Colonic mucosa (tissue), 4 donors: ENCODE measurements at regions not wholly inside any gene's neighbourhood (a gene's known extent, or its start where the extent isn't known, plus 50 kb on each side); places are given as distances from the start of the nearest gene placed in this dataset.
"Not testable (repeated sequence)": the region's sequence is repeated elsewhere in the genome, so short reads cannot be mapped to it uniquely, and the experiment has no call there.

ENCODE experiments used
- DNase-seq: peaks from one replicate; pipeline ENCODE4 v3.0.0-alpha.2; 2020
- H3K27ac ChIP-seq: fragments of 200-600 bp; one replicate; pipeline ENCODE4 v1.8.0; 2021
- H3K27me3 ChIP-seq: fragments of 200-600 bp; one replicate; pipeline ENCODE4 v1.8.0; 2021
- H3K36me3 ChIP-seq: fragments of 200-600 bp; one replicate; pipeline ENCODE4 v1.8.0; 2021
- H3K4me1 ChIP-seq: fragments of 200-600 bp; one replicate; pipeline ENCODE4 v1.8.0; 2021; ENCODE audit warnings: mild to moderate bottlenecking
- H3K4me3 ChIP-seq: fragments of 200-600 bp; one replicate; pipeline ENCODE4 v1.8.0; 2021
- H3K9ac ChIP-seq, 2 donors: one replicate each; pipeline ENCODE4 v1.7.0; 2013; ENCODE audit warnings: control low read depth in 2 of 2, low read depth in 2 of 2, low read length in 2 of 2
- H3K9me3 ChIP-seq: fragments of 200-600 bp; one replicate; pipeline ENCODE4 v1.8.0; 2021
- intact Hi-C: fragments of 100-400 bp; cut with DNase I; formaldehyde crosslinking; loops from one replicate; pipeline ENCODE4 v1.14.1; 2022
- TF ChIP-seq, protein P1 (sequence below): fragments of 200-600 bp; IDR thresholded peaks from one replicate; pipeline ENCODE4 v1.8.0; 2022; ENCODE audit warnings: antibody characterized with exemption, mild to moderate bottlenecking
- donor health status: healthy.
- donor health status: DM: no; HTN: no; CAD: no.
- donor health status: DM: no; HTN: no; CAD: no.

DNA sequence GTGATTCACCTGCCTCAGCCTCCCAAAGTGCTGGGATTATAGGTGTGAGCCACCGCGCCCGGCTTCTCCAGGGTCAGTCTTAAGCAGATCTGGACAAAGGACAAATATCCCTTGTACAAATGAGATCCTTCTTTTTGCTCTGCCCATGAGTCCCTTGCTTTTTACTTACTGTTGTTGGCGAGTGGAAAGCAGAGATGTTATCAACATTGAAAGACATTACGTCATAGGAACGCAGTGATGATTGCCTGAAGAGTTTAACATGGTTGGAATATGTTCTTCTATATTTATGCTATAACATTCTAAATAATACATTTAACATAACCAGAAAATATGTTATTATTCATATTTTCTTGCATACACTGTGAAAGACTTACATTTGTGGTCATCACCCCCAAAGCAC is 644.3 kb upstream of the LRRN3 start:
- no peaks in the 10 kb centered on the region for H3K4me1 ChIP-seq
- intact Hi-C loops: no loop called here
- no peaks in the 10 kb centered on the region for H3K9me3 ChIP-seq
- no peak overlapping the region for H3K27ac ChIP-seq
- DNase-seq: no peak
- H3K4me3 ChIP-seq: no peak overlapping the region
- no peaks in the 10 kb centered on the region for H3K36me3 ChIP-seq
- no peaks in the 10 kb centered on the region for H3K27me3 ChIP-seq
- H3K9ac ChIP-seq: no peak overlapping the region
- TF ChIP-seq, protein P1, sequence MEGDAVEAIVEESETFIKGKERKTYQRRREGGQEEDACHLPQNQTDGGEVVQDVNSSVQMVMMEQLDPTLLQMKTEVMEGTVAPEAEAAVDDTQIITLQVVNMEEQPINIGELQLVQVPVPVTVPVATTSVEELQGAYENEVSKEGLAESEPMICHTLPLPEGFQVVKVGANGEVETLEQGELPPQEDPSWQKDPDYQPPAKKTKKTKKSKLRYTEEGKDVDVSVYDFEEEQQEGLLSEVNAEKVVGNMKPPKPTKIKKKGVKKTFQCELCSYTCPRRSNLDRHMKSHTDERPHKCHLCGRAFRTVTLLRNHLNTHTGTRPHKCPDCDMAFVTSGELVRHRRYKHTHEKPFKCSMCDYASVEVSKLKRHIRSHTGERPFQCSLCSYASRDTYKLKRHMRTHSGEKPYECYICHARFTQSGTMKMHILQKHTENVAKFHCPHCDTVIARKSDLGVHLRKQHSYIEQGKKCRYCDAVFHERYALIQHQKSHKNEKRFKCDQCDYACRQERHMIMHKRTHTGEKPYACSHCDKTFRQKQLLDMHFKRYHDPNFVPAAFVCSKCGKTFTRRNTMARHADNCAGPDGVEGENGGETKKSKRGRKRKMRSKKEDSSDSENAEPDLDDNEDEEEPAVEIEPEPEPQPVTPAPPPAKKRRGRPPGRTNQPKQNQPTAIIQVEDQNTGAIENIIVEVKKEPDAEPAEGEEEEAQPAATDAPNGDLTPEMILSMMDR: no peak

DNA sequence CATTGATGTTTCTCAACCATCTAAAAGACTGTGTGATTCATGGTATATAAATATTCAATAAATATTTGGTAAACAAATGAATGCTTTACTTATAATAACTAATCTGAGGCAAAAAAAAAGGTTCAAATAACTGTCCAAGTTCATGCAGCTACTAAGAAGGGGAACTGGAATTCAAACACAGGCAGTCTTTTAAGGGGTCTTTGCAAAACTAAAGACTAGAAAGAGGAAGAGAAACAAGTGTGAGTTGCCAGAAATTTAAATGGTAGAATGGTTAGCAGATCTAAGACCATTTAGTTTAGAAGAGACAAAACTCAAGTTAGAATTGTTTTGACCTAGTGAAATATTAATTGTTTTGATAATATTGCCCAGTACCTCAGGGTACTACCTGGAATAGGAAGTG is 642.0 kb upstream of the LRRN3 start:
- TF ChIP-seq, protein P1: no peak
- intact Hi-C loops: no loop called here
- Histone ChIP-seq H3K36me3 (no peaks in the 10 kb centered on the region), H3K4me3 (no peak overlapping the region), H3K9me3 (no peaks in the 10 kb centered on the region), H3K9ac (no peak overlapping the region), H3K4me1 (no peaks in the 10 kb centered on the region), H3K27me3 (no peaks in the 10 kb centered on the region), H3K27ac (no peak overlapping the region)
- no peak for DNase-seq

- Histone ChIP-seq H3K36me3 (no peaks in the 10 kb centered on the region), H3K9me3 (no peaks in the 10 kb centered on the region), H3K27me3 (no peaks in the 10 kb centered on the region), H3K4me3 (no peak overlapping the region), H3K4me1 (no peaks in the 10 kb centered on the region), H3K27ac (no peak overlapping the region), H3K9ac (no peak overlapping the region)
- intact Hi-C loops: no loop called here
- TF ChIP-seq, protein P1: no peak
- no peak for DNase-seq
Observed at GRCh38 chr7:110454713-110455112, 636.2 kb upstream of the LRRN3 start.

DNA sequence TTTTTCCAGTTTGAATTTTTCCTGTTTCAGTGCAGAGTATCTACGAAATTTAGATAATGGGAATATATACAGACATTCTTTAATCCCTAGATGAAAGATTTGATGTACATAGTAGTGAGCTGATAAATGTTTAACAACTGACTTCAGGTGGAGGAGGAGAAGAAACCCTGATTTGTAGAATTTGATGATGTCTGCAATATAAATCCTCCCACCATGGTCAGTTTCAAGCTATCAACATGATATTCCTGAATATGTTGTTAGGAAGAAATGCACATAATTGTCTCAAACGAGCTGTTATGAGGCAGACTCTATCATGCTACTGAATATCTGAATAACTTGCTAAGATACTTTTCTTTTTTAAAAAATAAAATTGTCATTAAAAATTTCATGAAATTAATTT is 629.3 kb upstream of the LRRN3 start:
- H3K27me3 ChIP-seq: no peaks in the 10 kb centered on the region
- H3K9me3 ChIP-seq: no peaks in the 10 kb centered on the region
- TF ChIP-seq, protein P1: no peak
- no peak overlapping the region for H3K9ac ChIP-seq
- intact Hi-C loops: no loop called here
- no peaks in the 10 kb centered on the region for H3K36me3 ChIP-seq
- H3K4me3 ChIP-seq: no peak overlapping the region
- DNase-seq: no peak
- no peaks in the 10 kb centered on the region for H3K4me1 ChIP-seq
- no peak overlapping the region for H3K27ac ChIP-seq

GRCh38 chr7:110470420-110470819 is 620.5 kb upstream of the LRRN3 start:
- Histone ChIP-seq H3K27ac (no peak overlapping the region), H3K9me3 (no peaks in the 10 kb centered on the region), H3K4me3 (no peak overlapping the region), H3K9ac (no peak overlapping the region), H3K36me3 (no peaks in the 10 kb centered on the region), H3K4me1 (no peaks in the 10 kb centered on the region), H3K27me3 (no peaks in the 10 kb centered on the region)
- DNase-seq: no peak
- TF ChIP-seq, protein P1: no peak
- intact Hi-C loops: no loop called here

GRCh38 chr7:110472419-110472818 is 618.5 kb upstream of the LRRN3 start:
- H3K36me3 ChIP-seq, DNase-seq, H3K27ac ChIP-seq, H3K4me3 ChIP-seq, H3K9ac ChIP-seq, H3K27me3 ChIP-seq, H3K9me3 ChIP-seq, H3K4me1 ChIP-seq, intact Hi-C loops: not testable (repeated sequence)
